CD14-positive monocyte (primary cell): ENCODE measurements at regions not wholly inside any gene's neighbourhood (a gene's known extent, or its start where the extent isn't known, plus 50 kb on each side); places are given as distances from the start of the nearest gene placed in this dataset.

ENCODE experiments used
- DNase-seq, 3 donors: peaks; one replicate each; pipeline ENCODE4 v3.0.0-alpha.2; 2011 to 2022
- H2AFZ ChIP-seq: 2 replicates; pipeline ENCODE4 v1.6.0; 2012; ENCODE audit warnings: mild to moderate bottlenecking, low read depth, low read length, inconsistent platforms; ENCODE audit not compliant: insufficient read depth, poor library complexity, severe bottlenecking
- H3K27ac ChIP-seq, 2 donors: 1 replicate in 1 of 2; 2 replicates in 1 of 2; pipeline ENCODE4 v1.5.1; 2012 to 2013; ENCODE audit warnings: low read length in 2 of 2, control low read depth in 1 of 2, inconsistent platforms in 1 of 2, low read depth in 1 of 2, mild to moderate bottlenecking in 1 of 2
- H3K27me3 ChIP-seq, 2 donors: one replicate each; pipeline versions ENCODE4 v1.6.0 to v1.6.1; 2011 to 2013; ENCODE audit warnings: low read length in 2 of 2; ENCODE audit not compliant: control insufficient read depth in 2 of 2, insufficient read depth in 2 of 2
- H3K36me3 ChIP-seq, 2 donors: replicated peaks in 1 of 2; 1 replicate in 1 of 2; 2 replicates in 1 of 2; pipeline versions ENCODE4 v1.5.1 to v1.6.1; 2012 to 2013; ENCODE audit warnings: low read length in 2 of 2, control low read depth in 1 of 2, inconsistent platforms in 1 of 2, mild to moderate bottlenecking in 1 of 2; ENCODE audit not compliant: insufficient read depth in 2 of 2, control insufficient read depth in 1 of 2
- H3K4me1 ChIP-seq, 2 donors: 1 replicate in 1 of 2; 2 replicates in 1 of 2; pipeline versions ENCODE4 v1.5.1 to v1.6.1; 2012 to 2013; ENCODE audit warnings: low read length in 2 of 2, control low read depth in 1 of 2, inconsistent platforms in 1 of 2, mild to moderate bottlenecking in 1 of 2, moderate library complexity in 1 of 2; ENCODE audit not compliant: insufficient read depth in 2 of 2, control insufficient read depth in 1 of 2
- H3K4me2 ChIP-seq: replicated peaks from 2 replicates; pipeline ENCODE3; 2012; ENCODE audit warnings: low read length, moderate library complexity, mild to moderate bottlenecking; ENCODE audit not compliant: poor library complexity, severe bottlenecking; ENCODE audit errors: extremely low read depth
- H3K4me3 ChIP-seq, 3 experiments: fragments of 200-600 bp in 1 of 3; sonication (generic) in 1 of 3; replicated peaks in 1 of 3; 1 replicate in 2 of 3; 2 replicates in 1 of 3; pipeline ENCODE4 v1.5.1; 2011 to 2013; ENCODE audit warnings: low read length in 3 of 3, mild to moderate bottlenecking in 3 of 3, control low read depth in 2 of 3, low read depth in 2 of 3, inconsistent platforms in 1 of 3, moderate library complexity in 1 of 3
- H3K79me2 ChIP-seq: 2 replicates; pipeline ENCODE4 v1.6.0; 2012; ENCODE audit warnings: mild to moderate bottlenecking, control low read depth, inconsistent platforms, low read length, moderate library complexity; ENCODE audit not compliant: insufficient read depth
- H3K9ac ChIP-seq: 2 replicates; pipeline ENCODE4 v1.6.0; 2017; ENCODE audit warnings: low read length, mild to moderate bottlenecking; ENCODE audit not compliant: insufficient read depth, poor library complexity, severe bottlenecking
- H3K9me3 ChIP-seq, 2 donors: replicated peaks in 1 of 2; 1 replicate in 1 of 2; 2 replicates in 1 of 2; pipeline versions ENCODE4 v1.5.1 to v1.6.1; 2012 to 2013; ENCODE audit warnings: low read length in 2 of 2, control low read depth in 1 of 2; ENCODE audit not compliant: control insufficient read depth in 1 of 2, insufficient read depth in 1 of 2
- H4K20me1 ChIP-seq: 2 replicates; pipeline ENCODE4 v1.6.0; 2012; ENCODE audit warnings: mild to moderate bottlenecking, low read length, control low read depth, moderate library complexity; ENCODE audit not compliant: insufficient read depth
- H3K27ac Mint-ChIP-seq, 7 donors: one replicate each; pipeline ENCODE4 v1.8.0; 2020; ENCODE audit warnings: mild to moderate bottlenecking in 7 of 7, mixed read lengths in 7 of 7, moderate library complexity in 6 of 7, inconsistent platforms in 2 of 7
- H3K27me3 Mint-ChIP-seq, 3 donors: one replicate each; pipeline ENCODE4 v1.8.0; 2021 to 2022; ENCODE audit warnings: low read depth in 3 of 3, mild to moderate bottlenecking in 3 of 3, mixed read lengths in 3 of 3, moderate library complexity in 3 of 3, inconsistent platforms in 1 of 3
- H3K36me3 Mint-ChIP-seq, 2 donors: one replicate each; pipeline ENCODE4 v1.8.0; 2020; ENCODE audit warnings: mixed read lengths in 2 of 2, inconsistent platforms in 1 of 2, mild to moderate bottlenecking in 1 of 2
- H3K4me1 Mint-ChIP-seq: one replicate; pipeline ENCODE4 v1.8.0; 2020; ENCODE audit warnings: mild to moderate bottlenecking, mixed read lengths
- H3K4me3 Mint-ChIP-seq, 2 donors: one replicate each; pipeline ENCODE4 v1.8.0; 2020; ENCODE audit warnings: mild to moderate bottlenecking in 2 of 2, mixed read lengths in 2 of 2, moderate library complexity in 1 of 2
- H3K9me3 Mint-ChIP-seq, 7 donors: one replicate each; pipeline ENCODE4 v1.8.0; 2020 to 2022; ENCODE audit warnings: mixed read lengths in 7 of 7, mild to moderate bottlenecking in 6 of 7, moderate library complexity in 6 of 7, inconsistent platforms in 2 of 7
- CTCF ChIP-seq: fragments of 200-600 bp; IDR thresholded peaks from one replicate; pipeline ENCODE4 v1.8.0; 2022; ENCODE audit warnings: antibody characterized with exemption, mild to moderate bottlenecking
- WGBS: methylation state at CpG from one replicate; pipeline ENCODE4 v1.1.5; 2013; ENCODE audit warnings: missing lambda C conversion rate; ENCODE audit not compliant: insufficient coverage; 5-methylcytosine and 5-hydroxymethylcytosine counted together
- intact Hi-C, 2 donors: fragments of 100-400 bp; cut with micrococcal nuclease; formaldehyde crosslinking; loops; one replicate each; pipeline versions ENCODE4 v1.15.0 to v1.15.1; 2023

GRCh38 chr5:113703266-113703665, 189.8 kb downstream of the YTHDC2 start:
- Histone ChIP-seq H3K79me2 (no peaks in the 10 kb centered on the region), H3K4me1 (no peaks in the 10 kb centered on the region), H3K36me3 (no peaks in the 10 kb centered on the region), H3K4me2 (no peak overlapping the region), H3K9ac (no peak overlapping the region), H3K9me3 (peaks cover 7 to 9% of the 10 kb centered on the region in 2 donors), H2AFZ (no peak overlapping the region), H4K20me1 (no peaks in the 10 kb centered on the region), H3K27me3 (no peaks in the 10 kb centered on the region), H3K27ac (no peak overlapping the region), H3K4me3 (no peak overlapping the region)
- no peaks in the 10 kb centered on the region for H3K36me3 Mint-ChIP-seq
- no peak for TF ChIP-seq CTCF
- no peaks in the 10 kb centered on the region for H3K27me3 Mint-ChIP-seq
- peaks cover 8 to 23% (median 13%) of the 10 kb centered on the region in 7 donors for H3K9me3 Mint-ChIP-seq
- H3K27ac Mint-ChIP-seq, result no peak overlapping the region
- intact Hi-C loops, result no loop called here
- H3K4me1 Mint-ChIP-seq, result no peaks in the 10 kb centered on the region
- H3K4me3 Mint-ChIP-seq, result no peak overlapping the region
- DNase-seq, result no peak

- no peak for DNase-seq
- no peak for TF ChIP-seq CTCF
- intact Hi-C loops, result no loop called here
- peaks cover 8 to 23% (median 15%) of the 10 kb centered on the region in 7 donors for H3K9me3 Mint-ChIP-seq
- Histone ChIP-seq H3K9ac (no peak overlapping the region), H3K27me3 (no peaks in the 10 kb centered on the region), H4K20me1 (no peaks in the 10 kb centered on the region), H3K4me3 (no peak overlapping the region), H3K27ac (no peak overlapping the region), H3K9me3 (peaks cover 7 to 9% of the 10 kb centered on the region in 2 donors), H3K36me3 (no peaks in the 10 kb centered on the region), H2AFZ (no peak overlapping the region), H3K4me2 (no peak overlapping the region), H3K4me1 (no peaks in the 10 kb centered on the region), H3K79me2 (no peaks in the 10 kb centered on the region)
- H3K27me3 Mint-ChIP-seq, result peaks cover 0 to 2% (median 0%) of the 10 kb centered on the region in 3 donors
- WGBS, result 68% methylated on average over 3 of the region's 3 CpGs
- no peak overlapping the region for H3K4me3 Mint-ChIP-seq
- H3K4me1 Mint-ChIP-seq, result no peaks in the 10 kb centered on the region
- H3K27ac Mint-ChIP-seq, result no peak overlapping the region
- H3K36me3 Mint-ChIP-seq, result no peaks in the 10 kb centered on the region
Measured at GRCh38 chr5:113705657-113706056, 192.2 kb downstream of the YTHDC2 start.
